Activated CD4-positive, alpha-beta T cell treated with anti-CD3 and anti-CD28 coated beads, Interleukin-2, amount 50 U/mL, for 16 hours (primary cell): ENCODE measurements at regions not wholly inside any gene's neighbourhood (a gene's known extent, or its start where the extent isn't known, plus 50 kb on each side); places are given as distances from the start of the nearest gene placed in this dataset.

Experiments used
- DNase-seq: peaks from one replicate; pipeline ENCODE4 v3.0.0-alpha.2; 2020

GRCh38 chr10:113379091-113379490 is 173.8 kb upstream of the HABP2 start:
- no peak for DNase-seq

GRCh38 chr10:113381416-113381815 is 171.4 kb upstream of the HABP2 start:
- no peak for DNase-seq

- peak; percentile 51 for DNase-seq
Measured at GRCh38 chr10:113381981-113382509, 170.8 kb upstream of the HABP2 start.

- no peak for DNase-seq
Measured at GRCh38 chr10:113382691-113383090, 170.2 kb upstream of the HABP2 start.

GRCh38 chr10:113384181-113384580 is 168.7 kb upstream of the HABP2 start:
- DNase-seq: no peak

GRCh38 chr10:113385021-113385999 is 167.5 kb upstream of the HABP2 start:
- DNase-seq: peak; percentile 64

GRCh38 chr10:113386005-113386404 is 166.8 kb upstream of the HABP2 start:
- DNase-seq: no peak

GRCh38 chr10:113389969-113390368 is 162.9 kb upstream of the HABP2 start:
- DNase-seq: no peak

- no peak for DNase-seq
Measured at GRCh38 chr10:113390896-113391295, 162.0 kb upstream of the HABP2 start.

GRCh38 chr10:113397047-113397446 is 155.8 kb upstream of the HABP2 start:
- DNase-seq: no peak

- DNase-seq: no peak
Measured at GRCh38 chr10:113399065-113399464, 153.8 kb upstream of the HABP2 start.

- DNase-seq: no peak
Measured at GRCh38 chr10:113402602-113403001, 150.3 kb upstream of the HABP2 start.

GRCh38 chr10:113407218-113407617 is 145.6 kb upstream of the HABP2 start:
- DNase-seq: no peak

GRCh38 chr10:113409175-113409574 is 143.7 kb upstream of the HABP2 start:
- DNase-seq: no peak

- no peak for DNase-seq
Measured at GRCh38 chr10:113410618-113411017, 142.2 kb upstream of the HABP2 start.

- DNase-seq: no peak
Measured at GRCh38 chr10:113411456-113411855, 141.4 kb upstream of the HABP2 start.

- no peak for DNase-seq
Measured at GRCh38 chr10:113412161-113412560, 140.7 kb upstream of the HABP2 start.

GRCh38 chr10:113414543-113414942 is 138.3 kb upstream of the HABP2 start:
- DNase-seq: no peak

- DNase-seq: no peak
Measured at GRCh38 chr10:113415246-113415645, 137.6 kb upstream of the HABP2 start.

GRCh38 chr10:113420057-113420732 is 132.7 kb upstream of the HABP2 start:
- DNase-seq: no peak

GRCh38 chr10:113420733-113421675 is 131.8 kb upstream of the HABP2 start:
- no peak for DNase-seq

- no peak for DNase-seq
Measured at GRCh38 chr10:113422371-113422770, 130.5 kb upstream of the HABP2 start.
